ENCODE measurements at regions not wholly inside any gene's neighbourhood (a gene's known extent, or its start where the extent isn't known, plus 50 kb on each side); places are given as distances from the start of the nearest gene placed in this dataset.
"Not testable (repeated sequence)": the region's sequence is repeated elsewhere in the genome, so short reads cannot be mapped to it uniquely, and the experiment has no call there.

- TF ChIP-seq CTCF (IDR thresholded peaks at IDR 0.05; ENCODE audit: unreplicated experiment in 3 of 3): no peak
- Mint-ChIP-seq H3K4me1 (peaks cover 11% of the 10 kb centered on the region), H3K4me3 (no peak overlapping the region), H3K36me3 (ENCODE audit: low read depth) (no peaks in the 10 kb centered on the region), H3K9me3 (peaks cover 4% of the 10 kb centered on the region), H3K27ac (no peak overlapping the region), H3K27me3 (ENCODE audit: low read depth) (peaks cover 34% of the 10 kb centered on the region)
Observed at GRCh38 chr6:10314163-10314955, 100.5 kb downstream of the TFAP2A start.

GRCh38 chr6:10313799-10314162, 101.1 kb downstream of the TFAP2A start:
- Mint-ChIP-seq H3K4me3 (no peak overlapping the region), H3K36me3 (ENCODE audit: low read depth) (no peaks in the 10 kb centered on the region), H3K9me3 (peaks cover 2% of the 10 kb centered on the region), H3K27ac (no peak overlapping the region), H3K27me3 (ENCODE audit: low read depth) (peaks cover 28% of the 10 kb centered on the region), H3K4me1 (peaks cover 11% of the 10 kb centered on the region)
- no peak for TF ChIP-seq CTCF (IDR thresholded peaks at IDR 0.05; ENCODE audit: unreplicated experiment in 3 of 3)

GRCh38 chr6:10312445-10312844, 102.4 kb downstream of the TFAP2A start:
- H3K9me3 Mint-ChIP-seq: no peaks in the 10 kb centered on the region
- H3K27ac Mint-ChIP-seq: no peak overlapping the region
- H3K27me3 Mint-ChIP-seq (ENCODE audit: low read depth): peaks cover 19% of the 10 kb centered on the region
- TF ChIP-seq CTCF (IDR thresholded peaks at IDR 0.05; ENCODE audit: unreplicated experiment in 3 of 3): no peak
- no peaks in the 10 kb centered on the region for H3K36me3 Mint-ChIP-seq (ENCODE audit: low read depth)
- H3K4me1 Mint-ChIP-seq: peaks cover 11% of the 10 kb centered on the region
- H3K4me3 Mint-ChIP-seq: no peak overlapping the region

GRCh38 chr6:10311546-10312405, 103.1 kb downstream of the TFAP2A start:
- Mint-ChIP-seq H3K27me3 (ENCODE audit: low read depth) (peaks cover 19% of the 10 kb centered on the region), H3K4me1 (peaks cover 11% of the 10 kb centered on the region)
- H3K4me3 Mint-ChIP-seq; H3K36me3 Mint-ChIP-seq (ENCODE audit: low read depth); H3K27ac Mint-ChIP-seq; H3K9me3 Mint-ChIP-seq: not testable (repeated sequence)

GRCh38 chr6:10310826-10311225, 104.0 kb downstream of the TFAP2A start:
- no peaks in the 10 kb centered on the region for H3K36me3 Mint-ChIP-seq (ENCODE audit: low read depth)
- H3K27me3 Mint-ChIP-seq (ENCODE audit: low read depth): peaks cover 19% of the 10 kb centered on the region
- TF ChIP-seq CTCF (IDR thresholded peaks at IDR 0.05; ENCODE audit: unreplicated experiment in 3 of 3): no peak
- peaks cover 5% of the 10 kb centered on the region for H3K4me1 Mint-ChIP-seq
- no peak overlapping the region for H3K27ac Mint-ChIP-seq
- no peaks in the 10 kb centered on the region for H3K9me3 Mint-ChIP-seq
- H3K4me3 Mint-ChIP-seq: no peak overlapping the region

- Mint-ChIP-seq H3K36me3 (ENCODE audit: low read depth) (no peaks in the 10 kb centered on the region), H3K9me3 (no peaks in the 10 kb centered on the region), H3K4me3 (no peak overlapping the region), H3K27ac (no peak overlapping the region), H3K4me1 (peaks cover 5% of the 10 kb centered on the region), H3K27me3 (ENCODE audit: low read depth) (peaks cover 19% of the 10 kb centered on the region)
- TF ChIP-seq CTCF (IDR thresholded peaks at IDR 0.05; ENCODE audit: unreplicated experiment in 3 of 3): no peak
Observed at GRCh38 chr6:10310330-10310653, 104.6 kb downstream of the TFAP2A start.

Data from nephron (organoid).